ENCODE measurements at regions not wholly inside any gene's neighbourhood (a gene's known extent, or its start where the extent isn't known, plus 50 kb on each side); places are given as distances from the start of the nearest gene placed in this dataset.

GRCh38 chr5:136626531-136626930, 261.2 kb upstream of the TRPC7 start:
- Histone ChIP-seq H3K36me3 (ENCODE audit: control insufficient read depth, insufficient read depth, low read length) (no peaks in the 10 kb centered on the region), H3K4me3 (ENCODE audit: low read depth, low read length) (no peak overlapping the region), H3K27ac (ENCODE audit: low read depth, low read length) (no peak overlapping the region), H3K4me1 (ENCODE audit: control insufficient read depth, insufficient read depth, low read length) (peaks cover 6% of the 10 kb centered on the region), H3K9me3 (ENCODE audit: control insufficient read depth, insufficient read depth, low read length) (no peaks in the 10 kb centered on the region), H3K27me3 (ENCODE audit: control insufficient read depth, insufficient read depth, low read length) (no peaks in the 10 kb centered on the region)
- no peak for DNase-seq (ENCODE audit: low read depth in 4 of 6, low spot score in 6 of 6)
- WGBS (ENCODE audit: insufficient coverage) = 100% methylated on average over 1 of the region's 2 CpGs

GRCh38 chr5:136622747-136623146, 257.4 kb upstream of the TRPC7 start:
- Histone ChIP-seq H3K36me3 (ENCODE audit: control insufficient read depth, insufficient read depth, low read length) (no peaks in the 10 kb centered on the region), H3K27me3 (ENCODE audit: control insufficient read depth, insufficient read depth, low read length) (no peaks in the 10 kb centered on the region), H3K4me1 (ENCODE audit: control insufficient read depth, insufficient read depth, low read length) (no peaks in the 10 kb centered on the region), H3K9me3 (ENCODE audit: control insufficient read depth, insufficient read depth, low read length) (no peaks in the 10 kb centered on the region), H3K4me3 (ENCODE audit: low read depth, low read length) (no peak overlapping the region), H3K27ac (ENCODE audit: low read depth, low read length) (no peak overlapping the region)
- DNase-seq (ENCODE audit: low read depth in 4 of 6, low spot score in 6 of 6) = no peak

- H3K4me3 ChIP-seq (ENCODE audit: low read depth, low read length) = no peak overlapping the region
- H3K4me1 ChIP-seq (ENCODE audit: control insufficient read depth, insufficient read depth, low read length) = no peaks in the 10 kb centered on the region
- H3K36me3 ChIP-seq (ENCODE audit: control insufficient read depth, insufficient read depth, low read length) = no peaks in the 10 kb centered on the region
- H3K27ac ChIP-seq (ENCODE audit: low read depth, low read length) = no peak overlapping the region
- no peaks in the 10 kb centered on the region for H3K9me3 ChIP-seq (ENCODE audit: control insufficient read depth, insufficient read depth, low read length)
- H3K27me3 ChIP-seq (ENCODE audit: control insufficient read depth, insufficient read depth, low read length) = no peaks in the 10 kb centered on the region
- WGBS (ENCODE audit: insufficient coverage) = 72% methylated on average over 2 of the region's 3 CpGs
- no peak for DNase-seq (ENCODE audit: low read depth in 4 of 6, low spot score in 6 of 6)
Observed at GRCh38 chr5:136621743-136622142, 256.4 kb upstream of the TRPC7 start.

GRCh38 chr5:136620621-136621020, 255.3 kb upstream of the TRPC7 start:
- H3K4me1 ChIP-seq (ENCODE audit: control insufficient read depth, insufficient read depth, low read length) = no peaks in the 10 kb centered on the region
- no peak for DNase-seq (ENCODE audit: low read depth in 4 of 6, low spot score in 6 of 6)
- 94% methylated on average over 1 of the region's 1 CpG for WGBS (ENCODE audit: insufficient coverage)

GRCh38 chr5:136620016-136620419, 254.7 kb upstream of the TRPC7 start:
- Histone ChIP-seq H3K36me3 (ENCODE audit: control insufficient read depth, insufficient read depth, low read length) (no peaks in the 10 kb centered on the region), H3K27me3 (ENCODE audit: control insufficient read depth, insufficient read depth, low read length) (no peaks in the 10 kb centered on the region), H3K9me3 (ENCODE audit: control insufficient read depth, insufficient read depth, low read length) (no peaks in the 10 kb centered on the region), H3K27ac (ENCODE audit: low read depth, low read length) (no peak overlapping the region), H3K4me3 (ENCODE audit: low read depth, low read length) (no peak overlapping the region), H3K4me1 (ENCODE audit: control insufficient read depth, insufficient read depth, low read length) (no peaks in the 10 kb centered on the region)
- no peak for DNase-seq (ENCODE audit: low read depth in 4 of 6, low spot score in 6 of 6)
- 89% methylated on average over 1 of the region's 1 CpG for WGBS (ENCODE audit: insufficient coverage)

More at GRCh38 chr5:136620621-136621020, 255.3 kb upstream of the TRPC7 start:
- no peaks in the 10 kb centered on the region for H3K9me3 ChIP-seq (ENCODE audit: control insufficient read depth, insufficient read depth, low read length)
- H3K27me3 ChIP-seq (ENCODE audit: control insufficient read depth, insufficient read depth, low read length) = no peaks in the 10 kb centered on the region
- H3K27ac ChIP-seq (ENCODE audit: low read depth, low read length) = no peak overlapping the region
- H3K36me3 ChIP-seq (ENCODE audit: control insufficient read depth, insufficient read depth, low read length) = no peaks in the 10 kb centered on the region
- H3K4me3 ChIP-seq (ENCODE audit: low read depth, low read length) = no peak overlapping the region

- Histone ChIP-seq H3K27ac (ENCODE audit: low read depth, low read length) (no peak overlapping the region), H3K4me3 (ENCODE audit: low read depth, low read length) (no peak overlapping the region), H3K36me3 (ENCODE audit: control insufficient read depth, insufficient read depth, low read length) (no peaks in the 10 kb centered on the region), H3K9me3 (ENCODE audit: control insufficient read depth, insufficient read depth, low read length) (no peaks in the 10 kb centered on the region), H3K27me3 (ENCODE audit: control insufficient read depth, insufficient read depth, low read length) (no peaks in the 10 kb centered on the region), H3K4me1 (ENCODE audit: control insufficient read depth, insufficient read depth, low read length) (no peaks in the 10 kb centered on the region)
- DNase-seq (ENCODE audit: low read depth in 4 of 6, low spot score in 6 of 6) = no peak
- whole genome bisulfite sequencing (ENCODE audit: insufficient coverage) = 85% methylated on average over 3 of the region's 3 CpGs
Observed at GRCh38 chr5:136619556-136619955, 254.2 kb upstream of the TRPC7 start.

GRCh38 chr5:136615251-136616119, 250.1 kb upstream of the TRPC7 start:
- 73% methylated on average over 2 of the region's 6 CpGs for WGBS (ENCODE audit: insufficient coverage)
- Histone ChIP-seq H3K27ac (ENCODE audit: low read depth, low read length) (no peak overlapping the region), H3K36me3 (ENCODE audit: control insufficient read depth, insufficient read depth, low read length) (no peaks in the 10 kb centered on the region), H3K27me3 (ENCODE audit: control insufficient read depth, insufficient read depth, low read length) (no peaks in the 10 kb centered on the region), H3K4me1 (ENCODE audit: control insufficient read depth, insufficient read depth, low read length) (no peaks in the 10 kb centered on the region), H3K9me3 (ENCODE audit: control insufficient read depth, insufficient read depth, low read length) (peaks cover 2% of the 10 kb centered on the region), H3K4me3 (ENCODE audit: low read depth, low read length) (no peak overlapping the region)
- DNase-seq (ENCODE audit: low read depth in 4 of 6, low spot score in 6 of 6) = peak in 2 of 6 donors; percentile 8 to 77

- no peaks in the 10 kb centered on the region for H3K4me1 ChIP-seq (ENCODE audit: control insufficient read depth, insufficient read depth, low read length)
- H3K4me3 ChIP-seq (ENCODE audit: low read depth, low read length) = no peak overlapping the region
- H3K9me3 ChIP-seq (ENCODE audit: control insufficient read depth, insufficient read depth, low read length) = peaks cover 2% of the 10 kb centered on the region
Observed at GRCh38 chr5:136613230-136613629, 247.9 kb upstream of the TRPC7 start.

GRCh38 chr5:136605638-136606037, 240.3 kb upstream of the TRPC7 start:
- Histone ChIP-seq H3K9me3 (ENCODE audit: control insufficient read depth, insufficient read depth, low read length) (no peaks in the 10 kb centered on the region), H3K36me3 (ENCODE audit: control insufficient read depth, insufficient read depth, low read length) (no peaks in the 10 kb centered on the region), H3K27me3 (ENCODE audit: control insufficient read depth, insufficient read depth, low read length) (no peaks in the 10 kb centered on the region), H3K27ac (ENCODE audit: low read depth, low read length) (no peak overlapping the region), H3K4me3 (ENCODE audit: low read depth, low read length) (no peak overlapping the region), H3K4me1 (ENCODE audit: control insufficient read depth, insufficient read depth, low read length) (no peaks in the 10 kb centered on the region)
- 60% methylated on average over 1 of the region's 1 CpG for WGBS (ENCODE audit: insufficient coverage)
- no peak for DNase-seq (ENCODE audit: low read depth in 4 of 6, low spot score in 6 of 6)

More at GRCh38 chr5:136613230-136613629, 247.9 kb upstream of the TRPC7 start:
- H3K36me3 ChIP-seq (ENCODE audit: control insufficient read depth, insufficient read depth, low read length) = no peaks in the 10 kb centered on the region
- no peak overlapping the region for H3K27ac ChIP-seq (ENCODE audit: low read depth, low read length)
- no peaks in the 10 kb centered on the region for H3K27me3 ChIP-seq (ENCODE audit: control insufficient read depth, insufficient read depth, low read length)
- DNase-seq (ENCODE audit: low read depth in 4 of 6, low spot score in 6 of 6) = no peak

GRCh38 chr5:136600306-136600705, 235.0 kb upstream of the TRPC7 start:
- no peak overlapping the region for H3K27ac ChIP-seq (ENCODE audit: low read depth, low read length)
- H3K27me3 ChIP-seq (ENCODE audit: control insufficient read depth, insufficient read depth, low read length) = no peaks in the 10 kb centered on the region
- H3K9me3 ChIP-seq (ENCODE audit: control insufficient read depth, insufficient read depth, low read length) = peaks cover 4% of the 10 kb centered on the region
- no peak overlapping the region for H3K4me3 ChIP-seq (ENCODE audit: low read depth, low read length)
- H3K4me1 ChIP-seq (ENCODE audit: control insufficient read depth, insufficient read depth, low read length) = no peaks in the 10 kb centered on the region
- WGBS (ENCODE audit: insufficient coverage) = 100% methylated on average over 1 of the region's 1 CpG
- DNase-seq (ENCODE audit: low read depth in 4 of 6, low spot score in 6 of 6) = no peak
- no peaks in the 10 kb centered on the region for H3K36me3 ChIP-seq (ENCODE audit: control insufficient read depth, insufficient read depth, low read length)

Measured in spinal cord (tissue), 9 donors.